ENCODE measurements at regions not wholly inside any gene's neighbourhood (a gene's known extent, or its start where the extent isn't known, plus 50 kb on each side); places are given as distances from the start of the nearest gene placed in this dataset.

DNA sequence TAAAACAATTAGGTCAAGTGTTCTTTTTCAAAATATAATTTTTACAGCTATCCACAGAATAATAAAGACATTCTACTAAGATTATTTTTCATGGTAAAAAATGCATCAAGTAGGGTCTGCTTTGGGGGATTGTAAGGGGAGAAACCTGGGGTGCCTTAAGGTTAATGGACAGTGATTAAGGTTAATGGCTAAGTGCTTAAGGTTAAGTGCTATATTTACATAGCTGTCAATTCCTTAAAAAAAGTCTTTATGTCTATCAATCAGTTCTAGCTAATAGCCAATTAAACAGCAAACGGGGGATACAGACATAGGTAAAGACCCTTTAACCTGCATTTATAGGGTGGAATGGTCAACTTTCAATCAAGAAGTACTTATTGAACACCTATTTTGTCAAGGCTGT, 284.5 kb upstream of the SEMA3A start:
- ATAC-seq (no peak), DNase-seq (no peak)
- no peak for TF ChIP-seq CTCF (IDR thresholded peaks at IDR 0.05)
- no peak for TF ChIP-seq POLR2A (IDR thresholded peaks at IDR 0.05)
- Histone ChIP-seq H3K36me3 (no peaks in the 10 kb centered on the region), H3K9me3 (no peaks in the 10 kb centered on the region), H3K27me3 (no peaks in the 10 kb centered on the region), H3K4me3 (no peak overlapping the region), H3K4me1 (no peaks in the 10 kb centered on the region), H3K27ac (no peak overlapping the region)
- intact Hi-C loops (cut with DNase I): no loop called here
- 84 to 94% (median 89%) methylated on average over 1 of the region's 1 CpG for WGBS, 4 donors

GRCh38 chr7:84477786-84478478, 283.3 kb upstream of the SEMA3A start:
- TF ChIP-seq POLR2A (IDR thresholded peaks at IDR 0.05) (no peak), CTCF (IDR thresholded peaks at IDR 0.05) (no peak)
- H3K4me3 ChIP-seq: no peak overlapping the region
- H3K4me1 ChIP-seq: no peaks in the 10 kb centered on the region
- H3K36me3 ChIP-seq: no peaks in the 10 kb centered on the region
- 57 to 64% (median 61%) methylated on average over 4 of the region's 4 CpGs for WGBS, 4 donors
- DNase-seq (no peak), ATAC-seq (no peak)
- H3K27ac ChIP-seq: no peak overlapping the region
- H3K27me3 ChIP-seq: no peaks in the 10 kb centered on the region
- intact Hi-C loops (cut with DNase I): no loop called here
- no peaks in the 10 kb centered on the region for H3K9me3 ChIP-seq

DNA sequence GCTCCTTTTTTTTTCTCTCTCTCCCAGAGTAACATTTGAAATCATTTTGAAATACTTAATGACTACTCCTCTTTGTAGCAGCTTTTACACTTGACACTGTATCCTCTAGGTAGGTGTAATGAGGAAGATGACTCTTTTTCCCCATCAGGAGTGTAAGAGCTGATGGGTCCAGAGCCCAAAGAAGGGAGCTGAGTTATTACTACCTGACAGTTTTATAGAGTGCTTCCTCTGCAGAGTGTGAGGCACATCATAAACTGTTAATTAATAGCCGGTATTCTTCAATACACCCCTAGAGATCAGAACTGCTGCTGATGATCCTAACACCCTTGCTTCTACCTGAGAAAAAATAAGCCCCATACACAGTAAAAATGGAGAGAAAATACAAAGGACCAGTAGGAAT, 279.8 kb upstream of the SEMA3A start:
- Histone ChIP-seq H3K27ac (no peak overlapping the region), H3K27me3 (no peaks in the 10 kb centered on the region), H3K36me3 (no peaks in the 10 kb centered on the region), H3K9me3 (no peaks in the 10 kb centered on the region), H3K4me3 (no peak overlapping the region), H3K4me1 (no peaks in the 10 kb centered on the region)
- DNase-seq: no peak
- ATAC-seq: no peak
- 78 to 91% (median 87%) methylated on average over 1 of the region's 1 CpG for WGBS, 4 donors
- TF ChIP-seq CTCF (IDR thresholded peaks at IDR 0.05) (no peak), POLR2A (IDR thresholded peaks at IDR 0.05) (no peak)
- intact Hi-C loops (cut with DNase I): no loop called here

DNA sequence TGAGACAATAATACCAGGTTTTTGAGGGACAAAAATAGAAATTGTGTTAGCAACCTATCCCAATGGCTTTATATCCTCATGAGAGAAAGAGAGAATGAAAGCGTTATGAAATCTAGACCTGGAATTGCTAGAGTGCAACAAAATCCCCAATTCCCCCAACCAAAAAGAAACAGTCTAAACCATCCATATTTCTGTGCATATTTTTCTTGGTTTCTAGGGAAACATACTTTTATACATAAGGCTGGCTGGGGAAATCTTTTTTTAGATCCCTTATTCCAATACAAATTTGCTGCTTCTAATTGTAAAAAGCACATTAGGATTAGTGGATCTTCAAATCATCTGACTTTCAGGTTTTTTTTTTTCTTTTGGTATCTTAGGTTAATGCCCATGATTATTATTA, 277.0 kb upstream of the SEMA3A start:
- no peak overlapping the region for H3K4me3 ChIP-seq
- DNase-seq: no peak
- no peaks in the 10 kb centered on the region for H3K27me3 ChIP-seq
- H3K9me3 ChIP-seq: no peaks in the 10 kb centered on the region
- no peaks in the 10 kb centered on the region for H3K4me1 ChIP-seq
- intact Hi-C loops (cut with DNase I): no loop called here
- TF ChIP-seq CTCF (IDR thresholded peaks at IDR 0.05): no peak
- no peak for TF ChIP-seq POLR2A (IDR thresholded peaks at IDR 0.05)
- 76 to 85% (median 83%) methylated on average over 1 of the region's 1 CpG for WGBS, 4 donors
- no peak overlapping the region for H3K27ac ChIP-seq
- no peak for ATAC-seq
- no peaks in the 10 kb centered on the region for H3K36me3 ChIP-seq
